ENCODE measurements at regions not wholly inside any gene's neighbourhood (a gene's known extent, or its start where the extent isn't known, plus 50 kb on each side); places are given as distances from the start of the nearest gene placed in this dataset.

DNA sequence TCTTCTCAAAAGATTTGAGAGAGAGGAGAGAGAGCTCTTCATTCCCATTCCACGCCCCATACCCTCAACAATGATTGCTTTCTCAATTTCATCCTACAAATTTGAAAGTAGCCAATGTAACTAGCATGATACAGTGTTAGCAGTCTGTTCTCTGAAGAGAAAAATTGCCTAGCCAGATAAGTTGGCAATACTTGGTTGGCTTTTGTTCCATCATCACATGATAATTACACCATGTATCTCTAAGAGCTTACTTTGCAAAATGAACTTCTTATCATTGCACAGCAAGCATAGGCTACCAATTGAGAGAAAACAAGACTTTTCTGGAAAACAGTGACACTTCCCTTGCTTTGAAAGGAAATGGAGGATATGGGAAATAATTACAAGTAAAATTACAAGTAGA, 68.9 kb downstream of the FSCB start:
- DNase-seq (ENCODE audit: low read depth), result no peak
- TF ChIP-seq, protein P1, sequence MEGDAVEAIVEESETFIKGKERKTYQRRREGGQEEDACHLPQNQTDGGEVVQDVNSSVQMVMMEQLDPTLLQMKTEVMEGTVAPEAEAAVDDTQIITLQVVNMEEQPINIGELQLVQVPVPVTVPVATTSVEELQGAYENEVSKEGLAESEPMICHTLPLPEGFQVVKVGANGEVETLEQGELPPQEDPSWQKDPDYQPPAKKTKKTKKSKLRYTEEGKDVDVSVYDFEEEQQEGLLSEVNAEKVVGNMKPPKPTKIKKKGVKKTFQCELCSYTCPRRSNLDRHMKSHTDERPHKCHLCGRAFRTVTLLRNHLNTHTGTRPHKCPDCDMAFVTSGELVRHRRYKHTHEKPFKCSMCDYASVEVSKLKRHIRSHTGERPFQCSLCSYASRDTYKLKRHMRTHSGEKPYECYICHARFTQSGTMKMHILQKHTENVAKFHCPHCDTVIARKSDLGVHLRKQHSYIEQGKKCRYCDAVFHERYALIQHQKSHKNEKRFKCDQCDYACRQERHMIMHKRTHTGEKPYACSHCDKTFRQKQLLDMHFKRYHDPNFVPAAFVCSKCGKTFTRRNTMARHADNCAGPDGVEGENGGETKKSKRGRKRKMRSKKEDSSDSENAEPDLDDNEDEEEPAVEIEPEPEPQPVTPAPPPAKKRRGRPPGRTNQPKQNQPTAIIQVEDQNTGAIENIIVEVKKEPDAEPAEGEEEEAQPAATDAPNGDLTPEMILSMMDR (IDR thresholded peaks at IDR 0.05; ENCODE audit: insufficient read depth, low read depth, low read length), result no peak
- no peak overlapping the region for H3K4me3 ChIP-seq (ENCODE audit: low read depth, low read length)

DNA sequence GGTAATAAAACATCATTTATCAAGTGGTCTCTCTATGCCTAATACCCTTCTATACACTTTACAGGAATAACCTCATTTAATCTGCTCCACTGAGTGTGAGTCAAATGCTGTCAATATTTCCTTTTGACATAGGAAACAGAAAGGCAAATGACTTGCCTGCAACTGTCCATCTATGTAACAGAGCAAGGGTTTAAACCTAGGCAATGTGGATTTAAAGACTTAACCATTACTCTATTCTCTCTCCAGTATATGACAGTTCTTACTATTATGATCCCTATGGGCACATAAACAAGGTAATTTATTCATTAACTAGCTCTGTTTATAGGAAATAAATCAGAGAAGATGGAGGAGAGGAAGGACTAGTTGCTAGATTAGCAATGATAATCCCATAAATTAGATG, 70.6 kb downstream of the FSCB start:
- TF ChIP-seq, protein P1 (IDR thresholded peaks at IDR 0.05; ENCODE audit: insufficient read depth, low read depth, low read length), result no peak
- no peak for DNase-seq (ENCODE audit: low read depth)
- no peak overlapping the region for H3K4me3 ChIP-seq (ENCODE audit: low read depth, low read length)

DNA sequence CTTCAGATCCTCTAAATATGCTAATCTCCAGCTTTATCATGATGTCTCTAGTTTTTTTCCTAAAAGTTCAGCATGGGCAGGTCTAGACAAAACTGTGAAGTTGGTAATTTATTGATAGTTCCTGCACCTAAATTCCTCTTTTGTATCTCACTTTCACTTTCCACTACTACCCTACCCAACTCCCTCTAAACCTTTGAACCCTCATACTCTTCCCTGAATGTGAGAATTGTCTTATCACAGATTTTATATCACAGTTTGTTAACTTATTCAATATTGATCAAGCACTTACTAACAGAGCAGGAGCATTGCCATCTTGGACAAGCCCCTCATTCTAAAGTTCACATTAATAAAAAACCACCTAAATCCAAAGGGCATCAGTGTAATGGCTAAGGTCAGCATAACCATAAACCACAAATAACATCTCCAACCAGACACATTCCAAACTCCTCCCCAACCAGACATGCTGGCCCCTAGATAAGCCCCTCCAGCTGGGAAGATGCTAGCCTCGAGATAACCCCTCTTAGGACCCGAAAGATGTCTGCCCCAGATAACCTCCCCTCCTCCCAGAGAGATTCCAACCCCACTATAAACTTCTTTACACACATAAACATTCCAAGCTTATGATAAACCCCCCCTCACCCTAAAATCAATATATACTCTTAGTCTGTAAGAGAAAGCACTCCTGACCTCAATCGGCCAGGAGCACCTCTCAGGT, 78.7 kb downstream of the FSCB start:
- TF ChIP-seq, protein P1 (IDR thresholded peaks at IDR 0.05; ENCODE audit: insufficient read depth, low read depth, low read length), result no peak
- peak; percentile 36 for DNase-seq (ENCODE audit: low read depth)
- no peak overlapping the region for H3K4me3 ChIP-seq (ENCODE audit: low read depth, low read length)

DNA sequence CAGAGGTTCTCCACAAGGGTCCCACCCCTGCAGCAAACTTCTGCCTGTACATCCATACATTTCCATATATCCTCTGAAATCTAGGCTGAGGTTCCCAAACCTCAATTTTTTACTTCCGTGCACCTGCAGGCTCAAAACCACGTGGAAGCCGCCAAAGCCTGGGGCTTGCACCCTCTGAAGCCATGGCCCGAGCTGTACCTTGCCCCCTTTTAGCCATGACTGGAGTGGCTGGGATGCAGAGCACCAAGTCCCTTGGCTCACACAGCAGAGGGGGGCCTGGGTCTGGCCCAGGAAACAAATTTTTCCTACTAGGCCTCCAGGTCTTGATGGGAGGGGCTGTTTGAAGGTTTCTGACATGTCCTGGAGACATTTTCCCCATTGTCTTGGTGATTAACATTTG, 84.4 kb downstream of the FSCB start:
- TF ChIP-seq, protein P1 (IDR thresholded peaks at IDR 0.05; ENCODE audit: insufficient read depth, low read depth, low read length), result no peak
- DNase-seq (ENCODE audit: low read depth), result no peak
- no peak overlapping the region for H3K4me3 ChIP-seq (ENCODE audit: low read depth, low read length)

DNA sequence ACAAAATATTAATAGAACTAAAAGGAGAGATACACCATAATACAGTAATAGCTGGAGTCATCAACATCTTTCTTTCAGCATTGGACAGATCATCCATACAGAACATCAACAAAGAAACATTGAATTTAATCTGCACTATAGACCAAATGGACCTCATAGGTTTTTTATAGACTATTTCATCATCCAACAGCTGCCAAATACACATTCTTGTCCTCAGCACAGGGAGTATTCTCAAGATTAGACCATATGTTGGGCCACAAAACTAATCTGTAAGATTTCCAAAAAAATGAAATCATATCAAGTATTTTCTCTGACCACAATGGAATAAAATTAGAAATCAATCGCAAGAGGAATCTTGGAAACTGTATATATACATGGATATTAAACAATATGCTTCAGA, 86.9 kb downstream of the FSCB start:
- DNase-seq (ENCODE audit: low read depth), result peak; percentile 25
- TF ChIP-seq, protein P1 (IDR thresholded peaks at IDR 0.05; ENCODE audit: insufficient read depth, low read depth, low read length), result no peak
- H3K4me3 ChIP-seq (ENCODE audit: low read depth, low read length), result no peak overlapping the region

DNA sequence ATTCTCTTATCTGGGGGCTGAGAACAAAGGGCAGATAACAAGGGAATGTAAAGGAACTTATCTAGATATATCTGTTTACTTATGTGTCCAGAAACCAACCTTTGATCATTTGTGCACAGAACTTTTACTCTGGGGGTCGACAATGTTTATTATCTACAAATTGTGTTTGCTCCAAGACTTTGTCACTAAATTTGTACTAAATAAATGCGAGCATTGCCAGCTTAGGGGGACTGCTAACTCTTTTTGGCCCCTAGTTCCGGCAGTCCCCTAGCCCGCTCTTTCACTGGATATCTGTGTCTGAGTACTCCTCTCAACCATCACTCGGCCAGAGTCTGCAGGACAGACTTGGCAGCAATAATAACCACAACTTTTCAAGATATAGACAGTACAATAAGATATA, 88.2 kb downstream of the FSCB start:
- DNase-seq (ENCODE audit: low read depth), result no peak
- no peak overlapping the region for H3K4me3 ChIP-seq (ENCODE audit: low read depth, low read length)
- TF ChIP-seq, protein P1 (IDR thresholded peaks at IDR 0.05; ENCODE audit: insufficient read depth, low read depth, low read length), result no peak

DNA sequence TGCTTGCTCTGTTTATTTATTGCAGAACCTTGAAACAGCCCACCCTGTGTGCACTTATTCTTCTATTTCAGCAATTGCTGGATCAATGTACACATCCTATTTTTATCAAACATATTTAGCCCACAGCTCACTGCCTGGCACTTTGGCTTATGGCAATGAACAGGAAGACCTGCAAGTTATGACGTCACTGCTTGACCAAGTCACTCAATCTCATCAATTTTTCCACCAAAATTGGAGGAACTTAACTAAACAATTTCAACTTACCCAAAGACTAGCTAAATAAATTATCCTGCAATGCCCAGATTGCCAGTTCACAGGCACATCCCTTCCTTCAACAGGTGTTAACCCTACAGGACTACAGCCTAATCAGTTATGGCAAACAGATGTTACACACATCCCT, 89.3 kb downstream of the FSCB start:
- DNase-seq (ENCODE audit: low read depth), result no peak
- TF ChIP-seq, protein P1 (IDR thresholded peaks at IDR 0.05; ENCODE audit: insufficient read depth, low read depth, low read length), result no peak
- H3K4me3 ChIP-seq (ENCODE audit: low read depth, low read length), result no peak overlapping the region

All from fibroblast of villous mesenchyme (primary cell).